ENCODE measurements at regions not wholly inside any gene's neighbourhood (a gene's known extent, or its start where the extent isn't known, plus 50 kb on each side); places are given as distances from the start of the nearest gene placed in this dataset.

DNA sequence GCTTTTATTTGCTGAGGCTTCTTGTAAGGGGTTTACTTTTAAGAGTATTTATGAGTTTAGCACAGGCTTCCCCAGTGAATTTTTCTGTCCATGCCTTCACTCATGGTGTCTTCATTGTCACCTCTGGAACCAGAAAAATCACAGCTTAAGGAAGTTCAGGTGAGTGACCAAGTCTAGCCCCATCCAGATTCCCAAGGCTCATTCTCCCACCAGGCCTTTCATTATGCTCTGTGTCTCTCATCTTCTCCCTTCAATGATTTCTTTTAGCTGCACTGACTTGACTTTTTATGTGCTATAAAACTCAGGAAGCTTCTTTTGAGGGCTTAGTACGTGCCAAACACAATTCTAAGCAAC lies 64.9 kb upstream of the NEDD9 start:
- Histone ChIP-seq H3K27me3 (no peaks in the 10 kb centered on the region), H3K4me3 (no peak overlapping the region), H3K27ac (no peak overlapping the region), H3K4me1 (peaks cover 3 to 21% (median 16%) of the 10 kb centered on the region in 4 donors), H3K36me3 (peaks cover 0 to 8% (median 2%) of the 10 kb centered on the region in 4 donors), H3K9me3 (no peaks in the 10 kb centered on the region)
- DNase-seq (no peak), ATAC-seq (ENCODE audit: low FRiP score in 2 of 2) (no peak)
- TF ChIP-seq EP300 (IDR thresholded peaks at IDR 0.05) (no peak), POLR2A (IDR thresholded peaks at IDR 0.05) (no peak), POLR2AphosphoS5 (IDR thresholded peaks at IDR 0.05) (no peak)
- TF ChIP-seq, protein P1, sequence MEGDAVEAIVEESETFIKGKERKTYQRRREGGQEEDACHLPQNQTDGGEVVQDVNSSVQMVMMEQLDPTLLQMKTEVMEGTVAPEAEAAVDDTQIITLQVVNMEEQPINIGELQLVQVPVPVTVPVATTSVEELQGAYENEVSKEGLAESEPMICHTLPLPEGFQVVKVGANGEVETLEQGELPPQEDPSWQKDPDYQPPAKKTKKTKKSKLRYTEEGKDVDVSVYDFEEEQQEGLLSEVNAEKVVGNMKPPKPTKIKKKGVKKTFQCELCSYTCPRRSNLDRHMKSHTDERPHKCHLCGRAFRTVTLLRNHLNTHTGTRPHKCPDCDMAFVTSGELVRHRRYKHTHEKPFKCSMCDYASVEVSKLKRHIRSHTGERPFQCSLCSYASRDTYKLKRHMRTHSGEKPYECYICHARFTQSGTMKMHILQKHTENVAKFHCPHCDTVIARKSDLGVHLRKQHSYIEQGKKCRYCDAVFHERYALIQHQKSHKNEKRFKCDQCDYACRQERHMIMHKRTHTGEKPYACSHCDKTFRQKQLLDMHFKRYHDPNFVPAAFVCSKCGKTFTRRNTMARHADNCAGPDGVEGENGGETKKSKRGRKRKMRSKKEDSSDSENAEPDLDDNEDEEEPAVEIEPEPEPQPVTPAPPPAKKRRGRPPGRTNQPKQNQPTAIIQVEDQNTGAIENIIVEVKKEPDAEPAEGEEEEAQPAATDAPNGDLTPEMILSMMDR (IDR thresholded peaks at IDR 0.05) = no peak
- WGBS, 2 donors = 79 to 97% methylated on average over 1 of the region's 1 CpG

DNA sequence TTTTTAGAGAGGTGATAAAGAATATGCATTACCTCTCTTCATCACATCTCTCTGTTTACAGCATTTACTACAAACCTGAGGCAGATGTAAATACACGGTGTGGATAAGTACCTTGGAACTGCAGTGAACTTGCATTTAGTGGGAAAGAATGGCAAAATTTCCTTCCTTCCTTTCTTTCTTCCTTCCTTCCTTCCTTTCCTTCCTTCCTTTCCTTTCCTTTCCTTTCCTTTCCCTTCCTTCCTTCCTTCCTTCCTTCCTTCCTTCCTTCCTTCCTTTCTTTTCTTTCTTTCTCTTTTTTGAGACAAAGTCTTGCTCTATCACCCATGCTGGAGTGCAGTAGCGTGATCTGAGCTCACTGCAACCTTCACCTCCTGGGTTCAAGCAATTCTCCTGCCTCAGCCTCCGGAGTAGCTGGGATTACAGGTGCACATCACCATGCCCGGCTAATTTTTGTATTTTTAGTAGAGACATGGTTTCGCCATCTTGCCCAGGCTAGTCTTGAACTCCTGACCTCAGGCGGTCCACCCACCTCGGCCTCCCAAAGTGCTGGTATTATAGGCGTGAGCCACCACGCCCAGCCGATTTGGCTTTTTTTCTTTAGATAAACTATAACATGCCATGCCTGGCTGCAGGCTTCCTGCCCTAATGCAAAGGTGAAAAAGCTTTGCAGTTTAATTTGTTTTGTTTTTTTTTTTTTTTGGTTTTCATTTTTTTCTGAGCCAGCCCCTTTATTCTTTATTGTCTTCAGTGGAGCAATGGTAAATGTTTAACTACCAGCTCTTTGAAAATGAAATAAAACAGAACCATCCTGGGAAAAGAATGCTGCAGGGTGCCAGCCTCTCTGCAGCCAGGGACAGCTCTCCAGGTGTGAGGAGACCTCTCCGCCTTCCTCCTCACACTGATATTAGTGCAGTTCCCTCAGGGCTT lies 64.2 kb upstream of the NEDD9 start:
- no peak for DNase-seq
- no peak for ATAC-seq (ENCODE audit: low FRiP score in 2 of 2)
- Histone ChIP-seq H3K9me3 (no peaks in the 10 kb centered on the region), H3K36me3 (peaks cover 0 to 8% (median 2%) of the 10 kb centered on the region in 4 donors), H3K4me3 (no peak overlapping the region), H3K27ac (no peak overlapping the region), H3K27me3 (no peaks in the 10 kb centered on the region), H3K4me1 (peaks cover 3 to 26% (median 20%) of the 10 kb centered on the region in 4 donors)
- TF ChIP-seq POLR2AphosphoS5 (IDR thresholded peaks at IDR 0.05) = no peak
- TF ChIP-seq EP300 (IDR thresholded peaks at IDR 0.05) = no peak
- TF ChIP-seq, protein P1 (IDR thresholded peaks at IDR 0.05) = no peak
- TF ChIP-seq POLR2A (IDR thresholded peaks at IDR 0.05) = no peak
- 93 to 94% methylated on average over 11 of the region's 11 CpGs for WGBS, 2 donors

DNA sequence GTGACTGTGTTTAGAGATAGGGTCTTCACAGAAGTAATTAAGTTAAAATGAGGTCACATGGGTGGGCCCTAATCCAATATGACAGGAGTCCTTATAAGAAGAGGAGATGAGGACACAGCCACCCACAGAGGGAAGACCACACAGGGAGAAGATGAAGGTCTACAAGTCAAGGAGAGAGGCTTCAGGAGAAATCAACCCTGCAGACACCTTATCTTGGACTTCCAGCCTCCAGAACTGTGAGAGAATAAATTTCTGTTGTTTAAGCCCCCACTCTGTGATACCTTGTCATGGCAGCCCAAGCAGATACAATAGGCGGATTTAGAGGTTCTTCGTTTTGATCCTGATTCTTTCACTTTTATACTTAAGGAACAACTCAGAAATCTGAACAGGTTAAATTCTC lies 63.5 kb upstream of the NEDD9 start:
- 100% methylated on average over 2 of the region's 2 CpGs for WGBS, 2 donors
- no peak for DNase-seq
- Histone ChIP-seq H3K9me3 (no peaks in the 10 kb centered on the region), H3K4me1 (peaks cover 3 to 29% (median 20%) of the 10 kb centered on the region in 4 donors), H3K4me3 (no peak overlapping the region), H3K27ac (no peak overlapping the region), H3K27me3 (no peaks in the 10 kb centered on the region), H3K36me3 (peaks cover 0 to 8% (median 2%) of the 10 kb centered on the region in 4 donors)
- no peak for ATAC-seq (ENCODE audit: low FRiP score in 2 of 2)
- TF ChIP-seq POLR2A (IDR thresholded peaks at IDR 0.05) = no peak

DNA sequence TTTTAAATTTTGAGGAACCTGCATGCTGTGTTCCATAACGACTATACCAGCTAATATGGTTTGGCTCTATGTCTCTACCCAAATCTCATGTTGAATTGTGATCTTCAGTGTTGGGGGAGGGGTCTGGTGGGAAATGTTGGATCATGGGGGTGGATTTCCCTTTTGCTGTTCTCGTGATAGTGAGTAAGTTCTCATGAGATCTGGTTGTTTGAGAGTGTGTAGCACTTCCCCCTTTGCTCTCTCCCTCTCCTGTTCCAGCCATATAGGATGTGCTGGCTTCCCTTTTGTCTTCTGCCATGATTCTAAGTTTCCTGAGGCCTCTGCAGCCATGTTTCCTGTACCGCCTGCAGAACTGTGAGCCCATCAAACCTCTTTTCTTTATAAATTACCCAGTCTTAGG lies 61.8 kb upstream of the NEDD9 start:
- ATAC-seq (ENCODE audit: low FRiP score in 2 of 2) (no peak), DNase-seq (no peak)
- peak overlapping the region in 1 of 4 donors; percentile 36 for H3K4me3 ChIP-seq
- H3K36me3 ChIP-seq = peaks cover 0 to 8% (median 2%) of the 10 kb centered on the region in 4 donors
- H3K4me1 ChIP-seq = peaks cover 3 to 24% (median 15%) of the 10 kb centered on the region in 4 donors
- 81 to 82% methylated on average over 3 of the region's 3 CpGs for WGBS, 2 donors
- no peak for TF ChIP-seq POLR2AphosphoS5 (IDR thresholded peaks at IDR 0.05)
- H3K27ac ChIP-seq = peak overlapping the region in 1 of 4 donors; percentile 65
- no peaks in the 10 kb centered on the region for H3K9me3 ChIP-seq
- no peaks in the 10 kb centered on the region for H3K27me3 ChIP-seq

DNA sequence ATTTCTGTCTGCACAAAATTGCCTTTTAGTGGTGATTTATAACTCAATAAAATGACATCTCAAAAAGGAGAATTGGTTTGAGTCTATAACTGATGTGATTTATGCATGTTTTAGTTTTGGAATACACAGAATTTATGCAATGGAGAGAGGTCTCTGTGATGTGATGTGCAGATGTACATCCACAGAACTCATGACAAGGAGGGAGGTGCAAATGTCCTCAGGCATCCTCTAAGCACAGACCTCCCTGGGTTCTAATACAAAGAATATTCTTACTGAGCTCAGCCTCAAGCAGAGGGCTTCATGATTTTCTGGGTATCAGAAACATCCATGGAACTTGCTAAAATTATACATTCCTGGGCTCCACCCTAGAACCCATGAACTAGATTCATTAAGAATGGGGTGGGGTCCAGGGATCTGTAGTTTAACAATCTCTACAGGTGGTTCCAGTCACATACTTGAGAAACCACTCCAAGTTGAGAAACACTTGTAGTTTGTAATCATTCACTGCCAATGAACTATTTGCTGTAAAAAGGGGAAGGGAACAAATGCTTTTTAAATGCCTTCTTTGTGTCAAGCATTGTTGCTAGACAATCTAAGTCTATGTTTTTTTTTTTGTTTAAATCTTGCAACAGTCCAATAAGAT lies 60.2 kb upstream of the NEDD9 start:
- ATAC-seq (ENCODE audit: low FRiP score in 2 of 2) (peak; percentile 40 to 66), DNase-seq (no peak)
- peak overlapping the region in 3 of 4 donors; percentile 16 to 36 (median 21) for H3K4me3 ChIP-seq
- H3K4me1 ChIP-seq = peaks cover 0 to 23% (median 10%) of the 10 kb centered on the region in 4 donors
- H3K27ac ChIP-seq = peak overlapping the region; percentile 15 to 82 (median 64)
- no peaks in the 10 kb centered on the region for H3K27me3 ChIP-seq
- TF ChIP-seq POLR2AphosphoS5 (IDR thresholded peaks at IDR 0.05) (peak in 1 of 2 donors; percentile 71), EP300 (IDR thresholded peaks at IDR 0.05) (peak; percentile 35 to 86 (median 76))
- TF ChIP-seq, protein P1 (IDR thresholded peaks at IDR 0.05) = no peak
- peaks cover 0 to 8% (median 2%) of the 10 kb centered on the region in 4 donors for H3K36me3 ChIP-seq
- no peaks in the 10 kb centered on the region for H3K9me3 ChIP-seq

Data from upper lobe of left lung (tissue), 6 donors.